ENCODE measurements at regions not wholly inside any gene's neighbourhood (a gene's known extent, or its start where the extent isn't known, plus 50 kb on each side); places are given as distances from the start of the nearest gene placed in this dataset.

DNA sequence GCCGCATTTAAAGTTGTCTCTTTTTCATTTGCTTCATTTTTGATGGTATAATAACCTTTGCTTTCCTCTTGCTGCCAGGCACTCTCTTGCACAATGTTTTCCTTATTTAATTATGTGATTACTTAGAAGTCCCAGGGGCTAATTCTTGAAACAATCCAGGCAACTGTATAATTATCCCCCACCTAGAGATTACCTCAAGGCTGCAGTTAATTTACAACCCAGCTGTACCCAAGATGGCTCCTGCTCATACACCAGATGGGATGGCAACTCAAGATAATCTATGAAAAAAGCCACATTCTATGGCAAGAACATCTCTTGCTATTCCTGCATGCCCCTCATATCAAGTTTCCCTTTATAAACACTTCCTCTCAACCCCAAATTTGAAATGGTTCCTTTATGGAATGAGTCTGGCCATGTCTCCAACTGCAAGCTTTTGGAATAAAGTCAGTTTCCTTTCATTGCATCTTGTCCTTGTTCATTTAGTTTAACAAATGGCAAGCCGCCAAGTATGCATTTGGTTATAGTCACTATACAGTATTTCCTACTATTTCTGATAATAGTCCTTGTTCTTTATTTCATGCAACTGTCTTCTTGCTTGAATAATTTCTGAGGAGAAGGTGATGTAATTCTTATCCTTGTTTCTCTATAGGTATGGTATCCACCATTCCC lies 1042.6 kb downstream of the PLA2G4A start:
- TF ChIP-seq TAF1 (IDR thresholded peaks at IDR 0.05; ENCODE audit: low read depth) = no peak
- TF ChIP-seq FOXM1 (IDR thresholded peaks at IDR 0.05; ENCODE audit: borderline replicate concordance, low read depth) = no peak
- TF ChIP-seq TEAD4 (IDR thresholded peaks at IDR 0.05) = no peak
- no peak for TF ChIP-seq NFIC (IDR thresholded peaks at IDR 0.05)

DNA sequence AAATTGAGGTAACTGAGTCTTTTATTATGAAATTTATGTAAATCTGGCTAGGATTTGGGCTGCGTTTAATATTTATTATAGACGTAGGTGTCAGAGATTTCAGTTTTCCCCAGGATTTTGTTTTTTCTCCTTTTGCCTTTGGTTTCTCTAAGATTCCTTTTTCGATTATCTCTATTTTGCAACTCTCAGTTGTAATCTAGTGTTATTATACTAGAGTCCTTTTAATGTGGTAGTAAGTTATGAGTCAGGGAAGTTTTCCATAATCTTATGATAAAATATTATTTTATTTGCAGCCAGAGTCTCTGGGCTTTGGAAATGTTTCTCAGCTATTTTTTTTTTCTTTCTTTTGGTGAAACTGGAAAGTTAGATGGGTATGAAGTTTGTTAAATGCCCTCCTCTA lies 1043.8 kb downstream of the PLA2G4A start:
- TF ChIP-seq TEAD4 (IDR thresholded peaks at IDR 0.05) (no peak), EGR1 (IDR thresholded peaks at IDR 0.05) (no peak), CREB1 (IDR thresholded peaks at IDR 0.05; ENCODE audit: low read depth) (no peak), CEBPB (IDR thresholded peaks at IDR 0.05) (no peak), RAD21 (IDR thresholded peaks at IDR 0.05; ENCODE audit: low read depth) (no peak)
- TF ChIP-seq, protein P1, sequence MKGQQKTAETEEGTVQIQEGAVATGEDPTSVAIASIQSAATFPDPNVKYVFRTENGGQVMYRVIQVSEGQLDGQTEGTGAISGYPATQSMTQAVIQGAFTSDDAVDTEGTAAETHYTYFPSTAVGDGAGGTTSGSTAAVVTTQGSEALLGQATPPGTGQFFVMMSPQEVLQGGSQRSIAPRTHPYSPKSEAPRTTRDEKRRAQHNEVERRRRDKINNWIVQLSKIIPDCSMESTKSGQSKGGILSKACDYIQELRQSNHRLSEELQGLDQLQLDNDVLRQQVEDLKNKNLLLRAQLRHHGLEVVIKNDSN (IDR thresholded peaks at IDR 0.05) = no peak
- TF ChIP-seq, protein P2, sequence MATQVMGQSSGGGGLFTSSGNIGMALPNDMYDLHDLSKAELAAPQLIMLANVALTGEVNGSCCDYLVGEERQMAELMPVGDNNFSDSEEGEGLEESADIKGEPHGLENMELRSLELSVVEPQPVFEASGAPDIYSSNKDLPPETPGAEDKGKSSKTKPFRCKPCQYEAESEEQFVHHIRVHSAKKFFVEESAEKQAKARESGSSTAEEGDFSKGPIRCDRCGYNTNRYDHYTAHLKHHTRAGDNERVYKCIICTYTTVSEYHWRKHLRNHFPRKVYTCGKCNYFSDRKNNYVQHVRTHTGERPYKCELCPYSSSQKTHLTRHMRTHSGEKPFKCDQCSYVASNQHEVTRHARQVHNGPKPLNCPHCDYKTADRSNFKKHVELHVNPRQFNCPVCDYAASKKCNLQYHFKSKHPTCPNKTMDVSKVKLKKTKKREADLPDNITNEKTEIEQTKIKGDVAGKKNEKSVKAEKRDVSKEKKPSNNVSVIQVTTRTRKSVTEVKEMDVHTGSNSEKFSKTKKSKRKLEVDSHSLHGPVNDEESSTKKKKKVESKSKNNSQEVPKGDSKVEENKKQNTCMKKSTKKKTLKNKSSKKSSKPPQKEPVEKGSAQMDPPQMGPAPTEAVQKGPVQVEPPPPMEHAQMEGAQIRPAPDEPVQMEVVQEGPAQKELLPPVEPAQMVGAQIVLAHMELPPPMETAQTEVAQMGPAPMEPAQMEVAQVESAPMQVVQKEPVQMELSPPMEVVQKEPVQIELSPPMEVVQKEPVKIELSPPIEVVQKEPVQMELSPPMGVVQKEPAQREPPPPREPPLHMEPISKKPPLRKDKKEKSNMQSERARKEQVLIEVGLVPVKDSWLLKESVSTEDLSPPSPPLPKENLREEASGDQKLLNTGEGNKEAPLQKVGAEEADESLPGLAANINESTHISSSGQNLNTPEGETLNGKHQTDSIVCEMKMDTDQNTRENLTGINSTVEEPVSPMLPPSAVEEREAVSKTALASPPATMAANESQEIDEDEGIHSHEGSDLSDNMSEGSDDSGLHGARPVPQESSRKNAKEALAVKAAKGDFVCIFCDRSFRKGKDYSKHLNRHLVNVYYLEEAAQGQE (IDR thresholded peaks at IDR 0.05; ENCODE audit: low read depth) = no peak

DNA sequence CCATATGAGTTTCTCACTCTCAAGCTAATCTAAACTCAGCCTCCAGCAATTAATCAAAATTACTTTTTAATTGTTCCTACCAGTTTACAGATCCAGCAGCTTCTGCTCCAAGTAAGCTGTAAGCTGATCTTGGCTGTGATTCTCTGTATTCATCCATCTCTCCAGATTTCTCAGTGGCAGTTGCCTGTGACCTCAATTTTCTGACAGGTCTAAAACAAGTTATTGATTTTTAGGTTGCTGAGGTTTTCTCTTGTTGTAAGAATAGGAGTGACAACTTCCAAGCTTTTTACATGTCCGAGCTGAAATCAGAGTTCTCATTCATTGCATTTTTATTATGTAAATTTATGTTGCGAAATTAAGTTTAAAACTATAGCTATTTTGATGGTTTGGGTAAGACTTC lies 1044.4 kb downstream of the PLA2G4A start:
- TF ChIP-seq FOXM1 (IDR thresholded peaks at IDR 0.05; ENCODE audit: borderline replicate concordance, low read depth) (no peak), YY1 (IDR thresholded peaks at IDR 0.05; ENCODE audit: low read depth) (no peak), ZBTB7A (IDR thresholded peaks at IDR 0.05; ENCODE audit: low read depth) (no peak)
- TF ChIP-seq, protein P1 (IDR thresholded peaks at IDR 0.05) = no peak

DNA sequence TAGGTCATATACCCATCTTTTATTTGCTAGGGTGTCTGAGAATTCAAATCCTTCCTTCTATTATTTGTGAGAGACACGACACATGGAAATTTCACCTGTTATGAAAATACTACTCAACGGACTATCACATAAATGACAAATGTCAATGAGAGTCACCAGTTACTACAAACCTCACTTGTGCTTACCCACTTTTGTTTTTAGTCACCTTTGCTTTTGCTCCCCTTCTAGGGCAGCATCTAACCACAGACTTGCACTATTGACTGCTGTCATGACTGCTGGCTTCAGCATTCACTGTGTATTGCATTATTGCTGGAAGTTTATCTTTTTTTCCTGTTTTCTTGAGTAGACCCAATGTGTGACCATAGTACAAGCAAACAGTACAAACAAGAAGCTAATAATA lies 1048.0 kb downstream of the PLA2G4A start:
- TF ChIP-seq, protein P1 (IDR thresholded peaks at IDR 0.05) = no peak
- TF ChIP-seq, protein P2 (IDR thresholded peaks at IDR 0.05; ENCODE audit: low read depth) = no peak
- no peak for TF ChIP-seq TEAD4 (IDR thresholded peaks at IDR 0.05)
- TF ChIP-seq TAF1 (IDR thresholded peaks at IDR 0.05; ENCODE audit: low read depth) = no peak
- no peak for TF ChIP-seq ZBTB7A (IDR thresholded peaks at IDR 0.05; ENCODE audit: low read depth)

DNA sequence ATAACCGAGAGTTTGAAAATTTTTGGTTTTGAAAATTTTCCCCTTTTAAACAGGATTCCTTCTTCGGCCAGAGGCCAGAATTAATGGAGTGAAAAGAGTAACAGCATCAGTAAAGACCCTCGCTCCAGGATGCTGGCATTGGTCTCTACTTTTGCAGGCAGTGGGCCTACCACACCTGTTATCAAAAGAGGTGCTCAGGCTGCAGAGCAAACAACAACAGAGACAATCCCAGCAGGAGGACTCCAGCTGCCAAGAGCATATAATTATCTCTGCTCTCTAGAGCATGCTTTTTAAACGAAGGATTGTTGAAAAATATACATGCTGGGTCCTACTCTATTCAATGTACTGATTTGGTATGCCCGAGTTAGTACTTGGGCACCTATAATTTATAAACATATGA lies 1048.5 kb downstream of the PLA2G4A start:
- no peak for TF ChIP-seq TAF1 (IDR thresholded peaks at IDR 0.05; ENCODE audit: low read depth)
- TF ChIP-seq FOXM1 (IDR thresholded peaks at IDR 0.05; ENCODE audit: borderline replicate concordance, low read depth) = peak; percentile 80
- TF ChIP-seq, protein P1 (IDR thresholded peaks at IDR 0.05) = no peak
- TF ChIP-seq NFIC (IDR thresholded peaks at IDR 0.05) = peak; percentile 98
- peak; percentile 17; the same call in 1 of the 2 replicates for TF ChIP-seq YY1 (IDR thresholded peaks at IDR 0.05; ENCODE audit: low read depth)
- no peak; the same call in 1 of the 2 replicates for TF ChIP-seq RAD21 (IDR thresholded peaks at IDR 0.05; ENCODE audit: low read depth)
- TF ChIP-seq, protein P3, sequence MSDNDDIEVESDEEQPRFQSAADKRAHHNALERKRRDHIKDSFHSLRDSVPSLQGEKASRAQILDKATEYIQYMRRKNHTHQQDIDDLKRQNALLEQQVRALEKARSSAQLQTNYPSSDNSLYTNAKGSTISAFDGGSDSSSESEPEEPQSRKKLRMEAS (IDR thresholded peaks at IDR 0.05) = 0 out of 2 replicates have a peak, but pooled peaks have one; percentile 20
- peak; percentile 33; the same call in 1 of the 2 replicates for TF ChIP-seq CEBPB (IDR thresholded peaks at IDR 0.05)
- peak; percentile 64; the same call in 1 of the 2 replicates for TF ChIP-seq ZBTB7A (IDR thresholded peaks at IDR 0.05; ENCODE audit: low read depth)
- TF ChIP-seq CREB1 (IDR thresholded peaks at IDR 0.05; ENCODE audit: low read depth) = no peak
- peak; percentile 89 for TF ChIP-seq EP300 (IDR thresholded peaks at IDR 0.05; ENCODE audit: borderline replicate concordance)
- TF ChIP-seq, protein P2 (IDR thresholded peaks at IDR 0.05; ENCODE audit: low read depth) = no peak
- peak; percentile 96 for TF ChIP-seq TCF12 (IDR thresholded peaks at IDR 0.05; ENCODE audit: low read depth)
- no peak for TF ChIP-seq EGR1 (IDR thresholded peaks at IDR 0.05)
- TF ChIP-seq TEAD4 (IDR thresholded peaks at IDR 0.05) = peak; percentile 79
